OCI-LY1 (cell line): ENCODE measurements at regions not wholly inside any gene's neighbourhood (a gene's known extent, or its start where the extent isn't known, plus 50 kb on each side); places are given as distances from the start of the nearest gene placed in this dataset.

Experiments used
- CTCF ChIP-seq: fragments of 200-600 bp; sonication (generic), shearing (Covaris generic); IDR thresholded peaks from 2 replicates; pipeline ENCODE4 v1.5.1; 2017; ENCODE audit warnings: mild to moderate bottlenecking, antibody characterized with exemption, low read length, moderate library complexity, mixed read lengths
- EZH2 ChIP-seq: fragments of 200-600 bp; sonication (generic), shearing (Covaris generic); IDR thresholded peaks from 2 replicates; pipeline ENCODE4 v1.8.0; 2017; ENCODE audit warnings: borderline replicate concordance, mixed run types, mild to moderate bottlenecking, antibody characterized with exemption, low read length, moderate library complexity, mixed read lengths

DNA sequence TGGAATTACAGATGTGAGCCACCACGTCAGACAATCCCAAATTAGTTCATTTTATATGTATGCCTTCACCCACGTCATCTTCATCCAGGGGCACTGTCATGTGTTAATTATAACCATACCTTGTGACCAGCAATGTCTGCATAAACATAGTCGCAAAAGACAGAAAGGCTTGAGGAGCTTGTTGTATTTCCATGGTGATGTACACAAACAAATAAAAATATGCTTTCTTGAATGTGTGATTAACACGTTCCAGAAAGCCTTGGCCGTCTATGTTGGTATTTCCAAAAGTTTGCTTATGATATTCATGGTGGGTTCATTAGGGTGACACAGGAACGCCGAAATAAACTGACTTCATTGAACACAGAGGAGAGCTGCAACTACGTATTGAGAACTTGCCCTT is 524.7 kb upstream of the ZNF717 start:
- no peak for TF ChIP-seq CTCF
- no peak for TF ChIP-seq EZH2
